ENCODE measurements at regions not wholly inside any gene's neighbourhood (a gene's known extent, or its start where the extent isn't known, plus 50 kb on each side); places are given as distances from the start of the nearest gene placed in this dataset.

GRCh38 chr3:174644287-174644686 lies 214.8 kb upstream of the NAALADL2 start:
- no peak overlapping the region for H3K4me3 ChIP-seq (ENCODE audit: low read depth, low read length)
- DNase-seq (ENCODE audit: low read depth) = no peak
- TF ChIP-seq, protein P1, sequence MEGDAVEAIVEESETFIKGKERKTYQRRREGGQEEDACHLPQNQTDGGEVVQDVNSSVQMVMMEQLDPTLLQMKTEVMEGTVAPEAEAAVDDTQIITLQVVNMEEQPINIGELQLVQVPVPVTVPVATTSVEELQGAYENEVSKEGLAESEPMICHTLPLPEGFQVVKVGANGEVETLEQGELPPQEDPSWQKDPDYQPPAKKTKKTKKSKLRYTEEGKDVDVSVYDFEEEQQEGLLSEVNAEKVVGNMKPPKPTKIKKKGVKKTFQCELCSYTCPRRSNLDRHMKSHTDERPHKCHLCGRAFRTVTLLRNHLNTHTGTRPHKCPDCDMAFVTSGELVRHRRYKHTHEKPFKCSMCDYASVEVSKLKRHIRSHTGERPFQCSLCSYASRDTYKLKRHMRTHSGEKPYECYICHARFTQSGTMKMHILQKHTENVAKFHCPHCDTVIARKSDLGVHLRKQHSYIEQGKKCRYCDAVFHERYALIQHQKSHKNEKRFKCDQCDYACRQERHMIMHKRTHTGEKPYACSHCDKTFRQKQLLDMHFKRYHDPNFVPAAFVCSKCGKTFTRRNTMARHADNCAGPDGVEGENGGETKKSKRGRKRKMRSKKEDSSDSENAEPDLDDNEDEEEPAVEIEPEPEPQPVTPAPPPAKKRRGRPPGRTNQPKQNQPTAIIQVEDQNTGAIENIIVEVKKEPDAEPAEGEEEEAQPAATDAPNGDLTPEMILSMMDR (IDR thresholded peaks at IDR 0.05; ENCODE audit: insufficient read depth, low read depth, low read length) = no peak

DNA sequence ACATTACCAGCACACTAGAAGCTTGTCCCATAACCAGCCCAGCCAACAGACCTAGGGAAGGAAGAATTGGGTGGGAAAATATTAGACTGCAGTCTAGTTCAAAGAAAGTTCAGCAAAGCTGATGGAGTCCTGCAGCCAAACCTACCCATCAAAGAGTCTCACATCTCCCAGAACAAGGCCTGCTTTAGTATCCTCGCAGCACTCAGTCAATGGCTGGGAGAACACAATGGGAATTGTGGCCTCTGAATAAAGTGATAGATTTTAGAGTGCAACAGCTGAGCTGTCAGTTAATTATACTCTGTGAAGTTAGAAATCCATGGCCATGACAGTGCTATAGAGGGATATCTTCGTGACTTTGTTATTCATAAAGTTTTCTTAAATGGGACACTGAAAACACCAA lies 207.2 kb upstream of the NAALADL2 start:
- no peak overlapping the region for H3K4me3 ChIP-seq (ENCODE audit: low read depth, low read length)
- TF ChIP-seq, protein P1 (IDR thresholded peaks at IDR 0.05; ENCODE audit: insufficient read depth, low read depth, low read length) = no peak
- no peak for DNase-seq (ENCODE audit: low read depth)

DNA sequence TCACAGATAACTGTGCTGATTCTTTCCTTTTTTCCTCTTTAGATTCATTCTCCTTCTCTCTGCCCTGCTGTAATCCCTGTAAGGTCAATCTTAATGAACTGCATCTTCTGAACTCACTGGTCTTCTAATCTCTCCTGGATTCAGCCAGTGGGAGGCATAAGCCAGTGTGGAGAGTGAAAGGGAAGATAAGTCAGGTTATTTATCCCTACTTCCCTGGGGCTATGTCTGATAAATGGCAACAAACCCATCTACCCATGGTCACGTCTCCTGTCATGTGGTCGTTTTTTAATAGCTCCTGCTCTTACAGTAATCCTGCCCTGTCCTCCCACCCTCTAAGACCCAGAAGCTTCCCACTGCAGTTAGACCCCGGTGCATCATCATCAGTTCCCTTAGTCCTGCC lies 199.6 kb upstream of the NAALADL2 start:
- H3K4me3 ChIP-seq (ENCODE audit: low read depth, low read length) = no peak overlapping the region
- TF ChIP-seq, protein P1 (IDR thresholded peaks at IDR 0.05; ENCODE audit: insufficient read depth, low read depth, low read length) = no peak
- DNase-seq (ENCODE audit: low read depth) = no peak

DNA sequence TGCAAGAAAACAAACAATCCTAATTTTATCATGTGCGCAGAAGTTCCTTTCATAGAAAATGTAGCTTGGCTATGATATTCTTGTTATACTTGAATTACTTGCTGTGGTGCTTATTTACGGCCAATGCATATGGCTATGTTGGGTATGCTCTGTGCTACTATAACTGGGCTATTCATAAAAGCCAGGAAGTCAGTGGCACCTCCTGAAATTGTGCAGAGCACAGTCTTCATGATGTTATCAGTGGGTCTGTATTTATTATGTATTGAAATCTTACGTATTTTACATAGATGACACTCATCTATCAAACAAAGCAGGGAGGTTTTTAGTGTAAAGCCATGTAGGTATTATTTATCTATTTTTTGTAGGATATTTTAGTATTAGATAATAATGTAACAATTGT lies 196.5 kb upstream of the NAALADL2 start:
- no peak overlapping the region for H3K4me3 ChIP-seq (ENCODE audit: low read depth, low read length)
- no peak for DNase-seq (ENCODE audit: low read depth)
- TF ChIP-seq, protein P1 (IDR thresholded peaks at IDR 0.05; ENCODE audit: insufficient read depth, low read depth, low read length) = no peak

DNA sequence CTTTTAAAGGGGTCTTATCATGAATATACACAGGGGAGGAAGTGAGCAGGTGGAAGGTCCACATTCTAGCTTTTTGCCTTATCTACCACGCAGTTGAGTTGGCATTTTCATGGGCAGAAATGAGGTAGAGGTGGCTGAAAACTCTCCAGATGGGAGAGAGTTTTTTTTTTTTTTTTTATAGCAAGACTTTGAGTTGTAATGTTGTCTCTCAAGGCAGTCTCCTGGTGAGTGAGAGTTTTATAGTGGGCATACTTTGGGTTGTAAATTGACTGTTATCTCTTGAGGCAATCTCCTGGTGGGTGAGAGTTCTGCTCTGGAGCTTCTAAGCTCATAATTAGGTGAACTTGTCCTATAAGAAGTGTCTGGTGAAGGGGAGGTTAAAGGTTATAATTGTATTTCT lies 191.7 kb upstream of the NAALADL2 start:
- TF ChIP-seq, protein P1 (IDR thresholded peaks at IDR 0.05; ENCODE audit: insufficient read depth, low read depth, low read length) = no peak
- H3K4me3 ChIP-seq (ENCODE audit: low read depth, low read length) = no peak overlapping the region
- no peak for DNase-seq (ENCODE audit: low read depth)

DNA sequence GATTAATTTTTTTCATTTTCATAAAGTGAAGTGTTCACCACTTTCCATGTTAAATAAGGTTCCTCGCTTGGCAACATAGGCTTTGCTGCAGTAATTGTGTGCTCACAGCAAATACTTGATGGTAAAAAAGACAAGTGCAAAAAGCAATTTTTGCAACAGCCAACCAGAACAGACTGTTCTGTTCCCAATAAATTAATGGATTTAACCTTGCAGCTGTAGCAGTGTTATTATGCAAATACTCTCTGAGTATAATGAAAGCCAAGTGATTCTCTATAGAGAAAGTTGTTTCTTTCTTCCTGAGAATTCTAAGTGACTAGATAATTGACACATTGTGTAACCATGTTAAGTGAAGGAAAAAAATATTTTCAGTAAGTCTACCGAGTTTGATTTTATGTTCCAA lies 183.7 kb upstream of the NAALADL2 start:
- TF ChIP-seq, protein P1 (IDR thresholded peaks at IDR 0.05; ENCODE audit: insufficient read depth, low read depth, low read length) = no peak
- no peak for DNase-seq (ENCODE audit: low read depth)
- no peak overlapping the region for H3K4me3 ChIP-seq (ENCODE audit: low read depth, low read length)

DNA sequence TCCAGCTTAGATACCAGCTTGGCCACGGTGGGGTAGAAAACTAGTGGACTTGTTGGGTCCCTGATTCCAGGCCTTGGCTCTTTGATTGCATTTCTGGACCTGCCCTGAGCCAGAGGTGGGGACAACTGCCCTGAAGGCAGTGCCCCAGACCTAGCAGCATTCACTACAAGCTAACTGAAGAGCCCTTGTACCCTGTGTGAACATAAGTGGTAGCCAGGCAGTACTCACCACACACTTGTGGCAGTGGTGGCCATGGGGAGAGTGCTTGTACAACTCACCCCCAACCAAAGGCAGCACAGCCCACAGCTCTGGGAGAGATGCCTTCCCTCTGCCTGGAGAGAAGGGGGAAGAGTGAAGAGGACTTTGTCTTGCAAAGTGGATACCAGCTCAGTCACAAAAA lies 177.3 kb upstream of the NAALADL2 start:
- H3K4me3 ChIP-seq (ENCODE audit: low read depth, low read length) = no peak overlapping the region
- TF ChIP-seq, protein P1 (IDR thresholded peaks at IDR 0.05; ENCODE audit: insufficient read depth, low read depth, low read length) = no peak
- DNase-seq (ENCODE audit: low read depth) = no peak
